PC-3 (cell line): ENCODE measurements at regions not wholly inside any gene's neighbourhood (a gene's known extent, or its start where the extent isn't known, plus 50 kb on each side); places are given as distances from the start of the nearest gene placed in this dataset.

Source experiments
- ATAC-seq: fragments of 200-7000 bp; cut with Tn5 transposase; 2 replicates; pipeline ENCODE4 v1.9.1; 2020; ENCODE audit warnings: mild to moderate bottlenecking, moderate library complexity
- BruUV-seq: library from RNA; stranded (reverse); fragments of 400-500 nt; replicated peaks from 2 replicates; lab custom pipeline; 2021; lab: Mats Ljungman, UMichigan
- CTCF ChIA-PET: fragments of 300-600 bp; sonication (Branson Sonifier 250); formaldehyde crosslinking; loops from one replicate; lab custom pipeline; 2022; ENCODE audit warnings: antibody characterized with exemption; lab: Charles Lee
- POLR2A ChIA-PET: fragments of 300-600 bp; sonication (Branson Sonifier 250); formaldehyde crosslinking; loops from one replicate; lab custom pipeline; 2022; ENCODE audit warnings: antibody characterized with exemption; ENCODE audit not compliant: unreplicated experiment; lab: Charles Lee
- DNase-seq: peaks from one replicate; pipeline ENCODE4 v3.0.0-alpha.2; 2015
- H2AFZ ChIP-seq: fragments of 300-600 bp; sonication (generic); 2 replicates; pipeline ENCODE4 v1.6.0; 2016; ENCODE audit warnings: antibody characterized with exemption, low read length
- H3F3A ChIP-seq: fragments of 300-600 bp; sonication (generic); one replicate; pipeline ENCODE4 v1.6.0; 2017; ENCODE audit warnings: antibody characterized with exemption, low read length, control low read depth, mild to moderate bottlenecking; ENCODE audit not compliant: unreplicated experiment
- H3K27ac ChIP-seq: fragments of 300-600 bp; sonication (generic); 2 replicates; pipeline ENCODE4 v1.5.1; 2016; ENCODE audit warnings: mild to moderate bottlenecking, low read length
- H3K27me3 ChIP-seq: fragments of 300-600 bp; sonication (generic); 2 replicates; pipeline ENCODE4 v1.6.1; 2016; ENCODE audit warnings: low read length, mixed read lengths
- H3K36me3 ChIP-seq: fragments of 300-600 bp; sonication (generic); 2 replicates; pipeline ENCODE4 v1.6.1; 2016; ENCODE audit warnings: low read depth, mixed run types, low read length, mixed read lengths
- H3K4me1 ChIP-seq: fragments of 300-600 bp; sonication (generic); 2 replicates; pipeline ENCODE4 v1.5.1; 2016; ENCODE audit warnings: low read length; ENCODE audit not compliant: insufficient read depth
- H3K4me2 ChIP-seq: fragments of 300-600 bp; sonication (generic); 2 replicates; pipeline ENCODE4 v1.6.0; 2016; ENCODE audit warnings: low read length
- H3K4me3 ChIP-seq: fragments of 300-600 bp; sonication (generic); 2 replicates; pipeline ENCODE4 v1.5.1; 2016; ENCODE audit warnings: mild to moderate bottlenecking, low read length, mixed read lengths
- H3K79me2 ChIP-seq: fragments of 300-600 bp; sonication (generic); 2 replicates; pipeline ENCODE4 v1.6.1; 2017; ENCODE audit warnings: low read length, mixed read lengths
- H3K9ac ChIP-seq: fragments of 300-600 bp; sonication (generic); 2 replicates; pipeline ENCODE4 v1.6.0; 2016; ENCODE audit warnings: mild to moderate bottlenecking, low read length
- H3K9me2 ChIP-seq: fragments of 300-600 bp; sonication (generic); replicated peaks from 2 replicates; pipeline ENCODE4 v1.6.1; 2016; ENCODE audit warnings: mixed run types, low read length, mixed read lengths
- H3K9me3 ChIP-seq: fragments of 300-600 bp; sonication (generic); 2 replicates; pipeline ENCODE4 v1.6.1; 2016; ENCODE audit warnings: low read length, mixed read lengths
- H4K20me1 ChIP-seq: fragments of 300-600 bp; sonication (generic); 2 replicates; pipeline ENCODE4 v1.6.1; 2016; ENCODE audit warnings: low read length, mixed read lengths
- CTCF ChIP-seq: fragments of 300-600 bp; sonication (generic); conservative IDR thresholded peaks from 2 replicates; pipeline ENCODE4 v1.5.1; 2017; ENCODE audit warnings: antibody characterized with exemption, low read depth, mild to moderate bottlenecking, low read length
- EZH2 ChIP-seq: fragments of 300-600 bp; sonication (generic); IDR thresholded peaks from one replicate; pipeline ENCODE4 v1.6.1; 2017; ENCODE audit warnings: antibody characterized with exemption, mild to moderate bottlenecking, low read length; ENCODE audit not compliant: unreplicated experiment
- EZH2phosphoT487 ChIP-seq: fragments of 300-600 bp; sonication (generic); IDR thresholded peaks from 2 replicates; pipeline ENCODE4 v1.6.1; 2018; ENCODE audit warnings: mild to moderate bottlenecking, antibody characterized with exemption, low read length, borderline replicate concordance
- intact Hi-C: fragments of 100-400 bp; cut with micrococcal nuclease; formaldehyde crosslinking; loops from 2 replicates; pipeline ENCODE4 v1.9.0; 2023

DNA sequence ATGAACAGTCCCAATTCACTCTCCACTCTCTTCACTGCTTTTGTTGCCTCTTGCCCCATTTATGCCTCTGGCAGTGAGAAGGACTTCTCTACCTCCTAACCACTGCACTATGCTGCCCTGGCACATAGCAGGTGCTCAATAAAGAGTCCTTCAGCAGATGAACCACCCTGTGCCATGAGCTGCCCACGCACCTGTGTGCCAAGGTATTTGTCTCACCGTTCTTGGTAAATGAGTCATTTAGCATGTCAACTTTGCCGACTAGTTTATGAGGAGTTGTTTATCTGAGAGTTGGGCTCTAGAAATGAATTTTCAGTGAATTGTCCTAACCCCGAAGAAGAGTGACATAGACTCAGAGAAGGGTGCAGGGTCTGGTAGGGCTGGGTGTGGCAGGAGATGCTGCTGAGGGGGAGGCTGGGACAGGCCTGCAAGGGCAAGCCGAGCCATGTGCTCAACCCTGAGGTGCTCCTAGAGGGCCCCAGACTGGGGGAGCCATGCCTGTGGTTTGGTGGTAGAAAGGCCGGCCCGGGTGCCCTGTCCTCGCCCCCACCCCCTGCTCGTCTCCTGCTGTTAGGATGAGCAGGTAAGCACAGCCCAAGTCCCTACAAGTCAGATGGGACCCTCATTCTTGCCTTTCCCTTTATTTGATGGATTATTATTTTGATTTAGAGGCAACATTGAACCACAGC, 654.5 kb downstream of the MATN1 start:
- CTCF ChIA-PET, result no interaction called here
- intact Hi-C loops, result no loop called here
- Histone ChIP-seq H4K20me1 (no peaks in the 10 kb centered on the region), H3F3A (no peaks in the 10 kb centered on the region), H3K9me2 (no peaks in the 10 kb centered on the region), H3K27ac (no peak overlapping the region), H3K4me2 (no peak overlapping the region), H3K4me1 (no peaks in the 10 kb centered on the region; the same call in 1 of the 2 replicates), H3K9ac (no peak overlapping the region), H3K79me2 (no peaks in the 10 kb centered on the region), H3K9me3 (no peaks in the 10 kb centered on the region), H3K36me3 (no peaks in the 10 kb centered on the region), H3K27me3 (no peaks in the 10 kb centered on the region), H2AFZ (no peak overlapping the region), H3K4me3 (no peak overlapping the region)
- DNase-seq, result peak; percentile 53
- BruUV-seq, result no TSS peak
- TF ChIP-seq EZH2, result no peak
- TF ChIP-seq EZH2phosphoT487, result no peak
- TF ChIP-seq CTCF, result no peak
- POLR2A ChIA-PET, result interaction anchor here (0.6 kb wide), 1 partner anchor 11 kb away, joined by 3 read pairs; no protein-coding TSS in a partner anchor
- no peak for ATAC-seq

DNA sequence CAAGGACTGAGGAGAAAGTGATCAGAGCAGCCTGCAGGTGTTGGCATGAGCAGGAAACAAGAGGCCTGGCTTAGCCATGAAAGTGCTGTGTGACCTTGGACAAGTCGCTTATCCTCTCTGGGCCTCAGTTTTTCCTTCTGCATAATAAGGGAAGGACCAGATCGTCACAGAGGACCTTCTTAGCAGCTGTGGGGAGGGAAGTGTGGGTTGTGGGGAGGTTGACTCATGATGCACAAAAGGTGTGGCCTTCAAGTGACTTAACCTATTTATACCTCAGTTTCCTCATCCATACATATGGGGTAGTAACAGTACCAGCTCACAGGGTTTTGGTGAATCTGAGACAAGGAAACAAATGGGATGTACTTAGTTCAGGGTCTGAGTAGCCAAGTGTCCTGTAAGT, 658.8 kb downstream of the MATN1 start:
- BruUV-seq, result no TSS peak
- ChIA-PET POLR2A (no interaction called here), CTCF (no interaction called here)
- Histone ChIP-seq H3K4me2 (no peak overlapping the region), H3K27me3 (no peaks in the 10 kb centered on the region), H3K4me1 (no peaks in the 10 kb centered on the region; the same call in 1 of the 2 replicates), H3K36me3 (no peaks in the 10 kb centered on the region), H3K9ac (no peak overlapping the region), H3K27ac (no peak overlapping the region), H4K20me1 (no peaks in the 10 kb centered on the region), H3K4me3 (no peak overlapping the region), H2AFZ (no peak overlapping the region), H3K9me3 (no peaks in the 10 kb centered on the region), H3F3A (no peaks in the 10 kb centered on the region), H3K79me2 (no peaks in the 10 kb centered on the region), H3K9me2 (no peaks in the 10 kb centered on the region)
- intact Hi-C loops, result no loop called here
- no peak for ATAC-seq
- no peak for TF ChIP-seq EZH2
- TF ChIP-seq EZH2phosphoT487, result no peak
- no peak for TF ChIP-seq CTCF
- no peak for DNase-seq

DNA sequence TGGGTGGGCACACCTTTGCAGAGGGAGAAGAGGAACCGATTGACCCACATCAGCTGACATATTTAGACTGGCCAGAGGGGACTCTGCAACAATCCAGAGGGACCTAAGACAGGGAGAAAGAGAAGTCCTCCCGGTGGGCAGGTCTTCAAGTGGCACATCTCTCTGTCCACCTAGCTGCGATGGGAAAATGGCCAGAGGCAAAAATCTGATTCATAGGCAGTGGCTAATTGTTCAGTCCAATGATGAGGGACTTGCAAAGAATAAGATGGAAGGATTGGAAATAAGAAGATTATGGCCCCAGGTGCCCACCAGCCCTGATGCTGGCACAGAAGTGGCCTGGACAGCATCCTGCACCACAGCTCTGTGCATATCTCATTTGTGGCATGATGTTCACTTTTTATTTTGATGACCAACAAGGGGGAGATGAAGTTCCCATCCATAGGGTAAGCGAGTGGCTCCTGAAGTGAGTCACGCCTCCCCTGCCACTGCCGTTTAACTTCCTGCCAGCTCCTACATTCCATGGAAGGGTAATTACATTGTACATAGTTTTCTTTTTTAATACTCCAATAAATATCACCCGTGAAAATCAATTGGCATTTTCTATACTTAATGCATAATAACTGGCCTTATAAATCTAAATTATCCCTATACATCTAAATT, 659.6 kb downstream of the MATN1 start:
- no peaks in the 10 kb centered on the region for H3K36me3 ChIP-seq
- DNase-seq (peak; percentile 27), ATAC-seq (no peak)
- no peak overlapping the region for H3K4me3 ChIP-seq
- intact Hi-C loops, result no loop called here
- no peaks in the 10 kb centered on the region for H3K27me3 ChIP-seq
- CTCF ChIA-PET, result no interaction called here
- H2AFZ ChIP-seq, result no peak overlapping the region
- H4K20me1 ChIP-seq, result no peaks in the 10 kb centered on the region
- H3F3A ChIP-seq, result no peaks in the 10 kb centered on the region
- no TSS peak for BruUV-seq
- no peaks in the 10 kb centered on the region for H3K79me2 ChIP-seq
- H3K9ac ChIP-seq, result no peak overlapping the region
- POLR2A ChIA-PET, result no interaction called here
- no peak for TF ChIP-seq CTCF
- TF ChIP-seq EZH2phosphoT487, result no peak
- TF ChIP-seq EZH2, result no peak
- H3K9me3 ChIP-seq, result no peaks in the 10 kb centered on the region
- H3K27ac ChIP-seq, result no peak overlapping the region
- H3K9me2 ChIP-seq, result no peaks in the 10 kb centered on the region
- peaks cover 1% of the 10 kb centered on the region; the same call in 1 of the 2 replicates for H3K4me1 ChIP-seq
- no peak overlapping the region for H3K4me2 ChIP-seq
